Endodermal cell (in vitro differentiated cells): ENCODE measurements at regions not wholly inside any gene's neighbourhood (a gene's known extent, or its start where the extent isn't known, plus 50 kb on each side); places are given as distances from the start of the nearest gene placed in this dataset.

ENCODE experiments used
- DNase-seq: peaks from one replicate; pipeline ENCODE4 v3.0.0-alpha.2; 2017
- H3K27ac ChIP-seq: 2 replicates; pipeline ENCODE4 v1.5.1; 2013; ENCODE audit warnings: mild to moderate bottlenecking, low read depth, low read length, moderate library complexity
- H3K27me3 ChIP-seq: 2 replicates; pipeline ENCODE4 v1.6.1; 2013; ENCODE audit warnings: mild to moderate bottlenecking, low read length, moderate library complexity; ENCODE audit not compliant: insufficient read depth, control insufficient read depth, poor library complexity, severe bottlenecking
- H3K36me3 ChIP-seq: 2 replicates; pipeline ENCODE4 v1.7.0; 2013; ENCODE audit warnings: mild to moderate bottlenecking, low read length, moderate library complexity; ENCODE audit not compliant: control insufficient read depth, insufficient read depth
- H3K4me1 ChIP-seq: one replicate; pipeline ENCODE4 v1.7.0; 2013; ENCODE audit warnings: low read length; ENCODE audit not compliant: control insufficient read depth, insufficient read depth
- H3K4me3 ChIP-seq: 2 replicates; pipeline ENCODE4 v1.5.1; 2013; ENCODE audit warnings: mild to moderate bottlenecking, low read length, moderate library complexity
- H3K9ac ChIP-seq: 2 replicates; pipeline ENCODE4 v1.6.1; 2013; ENCODE audit warnings: mild to moderate bottlenecking, low read length, moderate library complexity; ENCODE audit not compliant: poor library complexity, severe bottlenecking; ENCODE audit errors: extremely low read depth
- H3K9me3 ChIP-seq: 2 replicates; pipeline ENCODE4 v1.6.1; 2013; ENCODE audit warnings: mild to moderate bottlenecking, low read length, moderate library complexity; ENCODE audit not compliant: control insufficient read depth
- H3K27ac Mint-ChIP-seq: 2 replicates; pipeline ENCODE4 v1.8.0; 2020; ENCODE audit warnings: mixed read lengths
- H3K27me3 Mint-ChIP-seq: 2 replicates; pipeline ENCODE4 v1.8.0; 2021; ENCODE audit warnings: mild to moderate bottlenecking, mixed read lengths; ENCODE audit not compliant: insufficient read depth
- H3K36me3 Mint-ChIP-seq: 2 replicates; pipeline ENCODE4 v1.8.0; 2020; ENCODE audit warnings: low read depth, mixed read lengths
- H3K4me1 Mint-ChIP-seq: 2 replicates; pipeline ENCODE4 v1.8.0; 2020; ENCODE audit warnings: mixed read lengths
- H3K4me3 Mint-ChIP-seq: 2 replicates; pipeline ENCODE4 v1.8.0; 2020; ENCODE audit warnings: mild to moderate bottlenecking, moderate library complexity, mixed read lengths
- H3K9me3 Mint-ChIP-seq: 2 replicates; pipeline ENCODE4 v1.8.0; 2020; ENCODE audit warnings: mild to moderate bottlenecking, mixed read lengths
- WGBS, 2 experiments: methylation state at CpG; one replicate each; pipeline versions ENCODE4 v1.1.5 to v1.1.7; 2013; ENCODE audit warnings: missing lambda C conversion rate in 2 of 2, mixed read lengths in 1 of 2; ENCODE audit not compliant: insufficient coverage in 1 of 2, insufficient read length in 1 of 2; 5-methylcytosine and 5-hydroxymethylcytosine counted together
- TF ChIP-seq, protein P1 (sequence below): fragments of 200-600 bp; sonication (generic); conservative IDR thresholded peaks from 2 replicates; pipeline ENCODE4 v1.5.0; 2021; ENCODE audit warnings: antibody characterized with exemption, mild to moderate bottlenecking

DNA sequence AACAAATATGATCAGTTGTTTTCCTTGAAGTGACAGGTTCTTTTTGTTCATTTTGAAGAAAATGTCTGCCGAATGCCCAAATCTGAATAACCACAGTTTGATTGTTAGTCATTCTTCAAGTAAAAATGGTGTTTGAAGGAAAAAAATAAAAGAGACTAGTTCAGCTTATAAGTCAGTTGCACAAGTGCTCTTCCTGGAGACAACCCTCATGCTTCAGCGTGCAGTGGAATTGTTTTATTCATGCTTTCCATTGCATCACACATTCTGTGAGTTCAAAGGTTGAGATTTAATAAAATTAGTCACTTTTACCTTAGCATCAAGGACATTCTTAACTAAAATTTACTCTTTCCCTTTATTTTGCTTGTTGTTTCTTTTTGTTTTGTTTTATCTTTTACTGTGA lies 404.9 kb downstream of the ZNF674 start:
- no peak overlapping the region for H3K27ac ChIP-seq
- Mint-ChIP-seq H3K9me3 (peaks cover 47% of the 10 kb centered on the region), H3K36me3 (no peaks in the 10 kb centered on the region), H3K4me3 (no peak overlapping the region), H3K27me3 (no peaks in the 10 kb centered on the region), H3K4me1 (no peaks in the 10 kb centered on the region), H3K27ac (no peak overlapping the region)
- DNase-seq = no peak
- H3K4me1 ChIP-seq = no peaks in the 10 kb centered on the region
- H3K9me3 ChIP-seq = no peaks in the 10 kb centered on the region
- WGBS, 2 experiments = 60 to 92% methylated on average over 1 to 2 of the region's 2 CpGs
- H3K9ac ChIP-seq = no peak overlapping the region
- TF ChIP-seq, protein P1, sequence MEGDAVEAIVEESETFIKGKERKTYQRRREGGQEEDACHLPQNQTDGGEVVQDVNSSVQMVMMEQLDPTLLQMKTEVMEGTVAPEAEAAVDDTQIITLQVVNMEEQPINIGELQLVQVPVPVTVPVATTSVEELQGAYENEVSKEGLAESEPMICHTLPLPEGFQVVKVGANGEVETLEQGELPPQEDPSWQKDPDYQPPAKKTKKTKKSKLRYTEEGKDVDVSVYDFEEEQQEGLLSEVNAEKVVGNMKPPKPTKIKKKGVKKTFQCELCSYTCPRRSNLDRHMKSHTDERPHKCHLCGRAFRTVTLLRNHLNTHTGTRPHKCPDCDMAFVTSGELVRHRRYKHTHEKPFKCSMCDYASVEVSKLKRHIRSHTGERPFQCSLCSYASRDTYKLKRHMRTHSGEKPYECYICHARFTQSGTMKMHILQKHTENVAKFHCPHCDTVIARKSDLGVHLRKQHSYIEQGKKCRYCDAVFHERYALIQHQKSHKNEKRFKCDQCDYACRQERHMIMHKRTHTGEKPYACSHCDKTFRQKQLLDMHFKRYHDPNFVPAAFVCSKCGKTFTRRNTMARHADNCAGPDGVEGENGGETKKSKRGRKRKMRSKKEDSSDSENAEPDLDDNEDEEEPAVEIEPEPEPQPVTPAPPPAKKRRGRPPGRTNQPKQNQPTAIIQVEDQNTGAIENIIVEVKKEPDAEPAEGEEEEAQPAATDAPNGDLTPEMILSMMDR = no peak
- no peaks in the 10 kb centered on the region for H3K27me3 ChIP-seq
- no peak overlapping the region for H3K4me3 ChIP-seq
- no peaks in the 10 kb centered on the region for H3K36me3 ChIP-seq

DNA sequence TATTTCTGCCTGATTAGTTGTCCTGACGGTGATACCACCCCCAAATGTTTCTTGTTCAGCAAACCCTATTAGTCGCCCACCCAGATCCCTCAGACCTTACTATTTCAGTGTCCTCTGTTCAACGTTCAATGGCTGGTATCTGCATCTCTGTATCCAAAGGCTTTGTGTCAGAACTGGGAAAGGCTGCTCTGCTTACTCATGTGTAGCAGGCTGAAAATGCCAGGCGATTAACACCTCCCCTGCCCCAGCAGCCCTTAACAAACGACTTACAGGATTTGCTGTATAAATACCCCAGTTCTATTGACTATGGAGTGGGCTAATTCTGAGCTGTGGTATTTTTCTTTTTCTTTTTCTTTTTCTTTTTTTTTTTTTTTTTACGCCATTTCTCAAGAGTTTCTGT lies 415.0 kb downstream of the ZNF674 start:
- Mint-ChIP-seq H3K4me1 (peaks cover 6% of the 10 kb centered on the region), H3K27ac (no peak overlapping the region), H3K4me3 (no peak overlapping the region), H3K36me3 (no peaks in the 10 kb centered on the region), H3K27me3 (peaks cover 5% of the 10 kb centered on the region), H3K9me3 (peaks cover 19% of the 10 kb centered on the region)
- TF ChIP-seq, protein P1 = no peak
- Histone ChIP-seq H3K4me1 (no peaks in the 10 kb centered on the region), H3K9ac (no peak overlapping the region), H3K9me3 (no peaks in the 10 kb centered on the region), H3K27ac (no peak overlapping the region), H3K27me3 (no peaks in the 10 kb centered on the region), H3K36me3 (no peaks in the 10 kb centered on the region), H3K4me3 (no peak overlapping the region)
- 62 to 67% methylated on average over 1 to 5 of the region's 6 CpGs for WGBS, 2 experiments
- peak; percentile 68 for DNase-seq

DNA sequence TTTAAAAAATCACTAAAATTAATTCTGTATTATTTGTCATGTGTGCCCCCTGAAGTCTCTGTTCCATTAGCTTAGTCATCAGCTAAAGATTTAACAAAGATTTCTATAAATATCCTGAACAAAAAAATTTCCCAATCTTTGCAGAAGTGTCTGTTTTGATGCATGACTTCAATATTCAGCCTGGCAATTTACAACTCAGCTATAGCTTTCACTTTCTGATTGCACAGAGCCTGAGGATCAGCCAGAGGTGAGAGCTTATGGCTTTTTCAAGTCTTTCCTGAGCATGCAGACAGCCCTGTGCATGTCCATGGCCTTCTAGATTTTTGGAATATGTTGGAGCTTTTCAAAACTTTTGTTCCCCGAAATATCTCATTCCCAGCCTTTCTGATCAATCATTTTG lies 420.1 kb downstream of the ZNF674 start:
- peaks cover 2% of the 10 kb centered on the region for H3K4me1 Mint-ChIP-seq
- H3K36me3 Mint-ChIP-seq = no peaks in the 10 kb centered on the region
- Histone ChIP-seq H3K27me3 (no peaks in the 10 kb centered on the region), H3K27ac (no peak overlapping the region), H3K36me3 (no peaks in the 10 kb centered on the region), H3K4me3 (no peak overlapping the region), H3K4me1 (no peaks in the 10 kb centered on the region), H3K9me3 (no peaks in the 10 kb centered on the region), H3K9ac (no peak overlapping the region)
- no CpG with 5 or more reads among the region's 1 CpG for WGBS, 2 experiments
- no peaks in the 10 kb centered on the region for H3K27me3 Mint-ChIP-seq
- H3K4me3 Mint-ChIP-seq = no peak overlapping the region
- H3K9me3 Mint-ChIP-seq = peaks cover 23% of the 10 kb centered on the region
- DNase-seq = no peak
- TF ChIP-seq, protein P1 = no peak
- no peak overlapping the region for H3K27ac Mint-ChIP-seq
